ENCODE measurements at regions not wholly inside any gene's neighbourhood (a gene's known extent, or its start where the extent isn't known, plus 50 kb on each side); places are given as distances from the start of the nearest gene placed in this dataset.

- POLR2A ChIA-PET, result no interaction called here
- no peaks in the 10 kb centered on the region for H3K79me2 ChIP-seq (ENCODE audit: control insufficient read depth, insufficient read depth, low read length)
- 5% methylated on average over 7 of the region's 7 CpGs for WGBS (ENCODE audit: insufficient coverage, low coverage, missing lambda C conversion rate)
- no peak overlapping the region for H3K4me3 ChIP-seq
- no peak overlapping the region for H3K4me2 ChIP-seq (ENCODE audit: insufficient read depth, low read length)
- H3K36me3 ChIP-seq (ENCODE audit: control insufficient read depth, insufficient read depth, low read length), result no peaks in the 10 kb centered on the region
- no peak overlapping the region for H3K27ac ChIP-seq (ENCODE audit: extremely low read depth, low read depth, low read length)
- H3K9ac ChIP-seq (ENCODE audit: insufficient read depth in 1 of 2, low read depth in 2 of 2, low read length in 2 of 2), result no peak overlapping the region
- DNase-seq (ENCODE audit: extremely low read depth in 1 of 4, low spot score in 3 of 4), result no peak
- no peak overlapping the region for H2AFZ ChIP-seq (ENCODE audit: low read depth, low read length)
- no peak for TF ChIP-seq ZNF592 (IDR thresholded peaks at IDR 0.05)
- no peak for TF ChIP-seq GABPB1 (CRISPR knock-in tag; IDR thresholded peaks at IDR 0.05)
- TF ChIP-seq THAP12 (CRISPR knock-in tag; IDR thresholded peaks at IDR 0.05), result no peak
- no peak for TF ChIP-seq THRB (CRISPR knock-in tag; conservative IDR thresholded peaks at IDR 0.05)
- no peaks in the 10 kb centered on the region for H3K27me3 ChIP-seq (ENCODE audit: control insufficient read depth in 2 of 2, insufficient read depth in 2 of 2, low read length in 2 of 2)
- H3K9me1 ChIP-seq (ENCODE audit: control insufficient read depth, insufficient read depth, low read length), result no peaks in the 10 kb centered on the region
- H4K20me1 ChIP-seq (replicated peaks; ENCODE audit: control insufficient read depth, insufficient read depth, low read length), result no peaks in the 10 kb centered on the region
- no TSS peak for BruUV-seq (replicated peaks)
- no peaks in the 10 kb centered on the region; the same call in 1 of the 2 replicates for H3K9me3 ChIP-seq (replicated peaks; ENCODE audit: control insufficient read depth, insufficient read depth, low read depth, low read length)
- no peak for FAIRE-seq
- in situ Hi-C loops (cut with MboI), result no loop called here
- CTCF ChIA-PET (ENCODE audit: low intra/inter-chr PET ratio), result no interaction called here
- no peaks in the 10 kb centered on the region for H3K4me1 ChIP-seq (replicated peaks in 1 of 2; ENCODE audit: control insufficient read depth in 2 of 2, insufficient read depth in 2 of 2, low read length in 2 of 2)
- intact Hi-C loops (cut with micrococcal nuclease), result no loop called here
- ATAC-seq, result no peak
Measured at GRCh38 chr3:18989237-18989795, 159.0 kb upstream of the KCNH8 start.

Data from K562 (cell line).